WTC11 (cell line): ENCODE measurements at regions not wholly inside any gene's neighbourhood (a gene's known extent, or its start where the extent isn't known, plus 50 kb on each side); places are given as distances from the start of the nearest gene placed in this dataset.

Experiments used
- ATAC-seq: fragments of 200-7000 bp; cut with Tn5 transposase; 2 replicates; pipeline ENCODE4 v1.10.0; 2021; ENCODE audit warnings: mild to moderate bottlenecking, moderate library complexity
- CTCF ChIA-PET: fragments of 300-600 bp; sonication (Branson Sonifier 250); formaldehyde crosslinking; loops from one replicate; lab custom pipeline; 2021; ENCODE audit warnings: antibody characterized with exemption; lab: Charles Lee
- POLR2A ChIA-PET: fragments of 350-600 bp; sonication (Branson Sonifier 250); formaldehyde crosslinking; loops from one replicate; lab custom pipeline; 2021; ENCODE audit warnings: antibody characterized with exemption; lab: Charles Lee
- DNase-seq: peaks from one replicate; pipeline ENCODE4 v3.0.0; 2021; ENCODE audit warnings: low spot score
- H3K27ac Mint-ChIP-seq: 2 replicates; pipeline ENCODE4 v1.8.0; 2021; ENCODE audit warnings: mixed read lengths
- H3K27me3 Mint-ChIP-seq: 2 replicates; pipeline ENCODE4 v1.8.0; 2021; ENCODE audit warnings: low read depth, mild to moderate bottlenecking, moderate library complexity, mixed read lengths
- H3K36me3 Mint-ChIP-seq: 2 replicates; pipeline ENCODE4 v1.8.0; 2021; ENCODE audit warnings: mixed read lengths
- H3K4me1 Mint-ChIP-seq: 2 replicates; pipeline ENCODE4 v1.8.0; 2022; ENCODE audit warnings: mixed read lengths
- H3K4me3 Mint-ChIP-seq: 2 replicates; pipeline ENCODE4 v1.8.0; 2021; ENCODE audit warnings: mild to moderate bottlenecking, moderate library complexity, mixed read lengths
- H3K9me3 Mint-ChIP-seq: 2 replicates; pipeline ENCODE4 v1.8.0; 2021; ENCODE audit warnings: mixed read lengths
- CBFB ChIP-seq: sonication (generic); formaldehyde crosslinking; IDR thresholded peaks from 2 replicates; pipeline ENCODE4 v1.8.1; 2022; ENCODE audit warnings: mild to moderate bottlenecking, low read depth, missing genetic modification reagents
- CREM ChIP-seq: sonication (generic); formaldehyde crosslinking; IDR thresholded peaks from 2 replicates; pipeline ENCODE4 v1.8.1; 2022; ENCODE audit warnings: mild to moderate bottlenecking, missing genetic modification reagents, moderate library complexity
- ETV6 ChIP-seq: sonication (generic); formaldehyde crosslinking; IDR thresholded peaks from 2 replicates; pipeline ENCODE4 v1.8.1; 2022; ENCODE audit warnings: mild to moderate bottlenecking, missing genetic modification reagents
- GRHL2 ChIP-seq: fragments of 250-450 bp; sonication (Bioruptor Pico); IDR thresholded peaks from 2 replicates; pipeline ENCODE4 v1.8.0; 2022; ENCODE audit warnings: mild to moderate bottlenecking, moderate library complexity; ENCODE audit not compliant: insufficient replicate concordance, severe bottlenecking
- MXD4 ChIP-seq: fragments of 250-450 bp; sonication (Bioruptor Pico); IDR thresholded peaks from 2 replicates; pipeline ENCODE4 v1.8.0; 2021; ENCODE audit warnings: mild to moderate bottlenecking, moderate library complexity, borderline replicate concordance
- NFE2L1 ChIP-seq: sonication (generic); formaldehyde crosslinking; IDR thresholded peaks from 2 replicates; pipeline ENCODE4 v1.8.1; 2023; ENCODE audit warnings: missing genetic modification reagents
- SMAD4 ChIP-seq: sonication (generic); formaldehyde crosslinking; IDR thresholded peaks from 2 replicates; pipeline ENCODE4 v1.8.0; 2022; ENCODE audit warnings: mild to moderate bottlenecking, missing genetic modification reagents
- TP53 ChIP-seq: sonication (generic); formaldehyde crosslinking; IDR thresholded peaks from 2 replicates; pipeline ENCODE4 v1.8.1; 2023; ENCODE audit warnings: mild to moderate bottlenecking, missing genetic modification reagents
- ZNF396 ChIP-seq: fragments of 250-450 bp; sonication (Bioruptor Pico); IDR thresholded peaks from 2 replicates; pipeline ENCODE4 v1.8.0; 2021; ENCODE audit warnings: mild to moderate bottlenecking, moderate library complexity, borderline replicate concordance
- TF ChIP-seq, protein P1 (sequence below): fragments of 250-450 bp; sonication (Bioruptor Pico); IDR thresholded peaks from 2 replicates; pipeline ENCODE4 v1.8.0; 2021; ENCODE audit warnings: mild to moderate bottlenecking
- TF ChIP-seq, protein P2 (sequence below): sonication (generic); formaldehyde crosslinking; IDR thresholded peaks from 2 replicates; pipeline ENCODE4 v1.8.0; 2022; ENCODE audit warnings: mild to moderate bottlenecking, missing genetic modification reagents
- TF ChIP-seq, protein P3 (sequence below): sonication (generic); formaldehyde crosslinking; IDR thresholded peaks from 2 replicates; pipeline ENCODE4 v1.8.0; 2022; ENCODE audit warnings: missing genetic modification reagents
- TF ChIP-seq, protein P4 (sequence below): sonication (generic); formaldehyde crosslinking; IDR thresholded peaks from 2 replicates; pipeline ENCODE4 v1.8.1; 2022; ENCODE audit warnings: mild to moderate bottlenecking, moderate library complexity, missing genetic modification reagents
- TF ChIP-seq, protein P5 (sequence below): sonication (generic); formaldehyde crosslinking; IDR thresholded peaks from 2 replicates; pipeline ENCODE4 v1.8.0; 2023; ENCODE audit warnings: mild to moderate bottlenecking, missing genetic modification reagents
- TF ChIP-seq, protein P6 (sequence below): fragments of 250-450 bp; sonication (Bioruptor Pico); IDR thresholded peaks from 2 replicates; pipeline ENCODE4 v1.9.0; 2021; ENCODE audit warnings: mild to moderate bottlenecking
- TF ChIP-seq, protein P7 (sequence below): sonication (generic); formaldehyde crosslinking; IDR thresholded peaks from 2 replicates; pipeline ENCODE4 v1.8.1; 2023; ENCODE audit warnings: mild to moderate bottlenecking, missing genetic modification reagents

DNA sequence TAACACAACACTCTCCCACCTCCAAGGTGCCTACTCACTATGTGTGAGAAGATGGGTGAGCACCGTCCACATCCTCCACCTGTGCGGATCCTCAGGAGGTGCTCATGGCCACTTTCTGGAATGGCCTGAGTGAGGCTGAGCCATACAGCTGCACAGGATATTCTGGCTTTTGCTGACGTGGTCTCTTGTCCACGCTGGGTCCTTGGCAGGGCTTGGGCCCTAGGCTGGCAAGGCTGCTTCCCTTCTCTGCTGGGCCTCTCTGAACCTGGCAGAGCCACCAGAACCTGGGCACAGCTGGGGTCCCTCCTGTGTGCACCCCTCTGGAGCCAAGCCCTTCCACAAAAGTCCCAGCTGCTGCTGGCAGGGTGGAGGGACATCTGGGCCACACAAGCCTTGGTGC, 56.4 kb upstream of the IER5L start (continued):
- no peak for TF ChIP-seq CREM (CRISPR knock-in tag)
- TF ChIP-seq TP53 (CRISPR knock-in tag), result no peak
- no peak for TF ChIP-seq SMAD4
- TF ChIP-seq, all 79 proteins: peak for 0

DNA sequence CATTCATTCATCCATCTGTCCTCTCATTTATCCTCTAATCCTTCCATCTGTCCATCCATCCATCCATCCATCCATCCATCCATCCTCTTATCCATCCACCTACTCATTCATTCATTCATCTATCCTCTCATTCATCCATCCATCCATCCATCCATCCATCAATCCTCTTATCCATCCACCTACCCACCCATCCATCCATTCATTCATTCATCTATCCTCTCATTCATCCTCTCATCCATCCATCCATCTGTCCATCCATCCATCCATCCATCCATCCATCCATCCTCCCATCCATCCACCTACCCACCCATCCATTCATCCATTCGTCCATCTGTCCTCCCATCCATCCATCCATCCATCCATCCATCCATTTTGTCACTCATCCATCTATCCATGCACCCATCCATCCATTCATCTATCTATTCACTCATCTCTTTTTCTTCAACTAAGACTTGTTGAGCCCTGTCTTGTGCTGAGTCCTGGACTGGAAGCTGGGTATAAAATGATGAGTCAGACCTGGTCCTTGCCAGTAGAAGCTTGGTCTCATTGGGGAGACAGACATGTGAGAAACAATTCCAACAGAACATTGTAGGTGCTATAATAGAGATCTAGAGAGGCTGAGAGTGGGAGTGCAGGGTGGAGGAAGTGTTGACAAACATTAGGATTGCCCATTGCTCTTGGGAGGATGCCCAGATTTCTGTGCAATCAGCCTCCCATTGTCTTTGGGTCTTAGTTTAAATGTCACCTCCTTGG, 55.0 kb upstream of the IER5L start:
- no peak overlapping the region for H3K27ac Mint-ChIP-seq
- H3K27me3 Mint-ChIP-seq, result no peaks in the 10 kb centered on the region
- ChIA-PET POLR2A (no interaction called here), CTCF (no interaction called here)
- ATAC-seq, result no peak
- TF ChIP-seq, protein P1, sequence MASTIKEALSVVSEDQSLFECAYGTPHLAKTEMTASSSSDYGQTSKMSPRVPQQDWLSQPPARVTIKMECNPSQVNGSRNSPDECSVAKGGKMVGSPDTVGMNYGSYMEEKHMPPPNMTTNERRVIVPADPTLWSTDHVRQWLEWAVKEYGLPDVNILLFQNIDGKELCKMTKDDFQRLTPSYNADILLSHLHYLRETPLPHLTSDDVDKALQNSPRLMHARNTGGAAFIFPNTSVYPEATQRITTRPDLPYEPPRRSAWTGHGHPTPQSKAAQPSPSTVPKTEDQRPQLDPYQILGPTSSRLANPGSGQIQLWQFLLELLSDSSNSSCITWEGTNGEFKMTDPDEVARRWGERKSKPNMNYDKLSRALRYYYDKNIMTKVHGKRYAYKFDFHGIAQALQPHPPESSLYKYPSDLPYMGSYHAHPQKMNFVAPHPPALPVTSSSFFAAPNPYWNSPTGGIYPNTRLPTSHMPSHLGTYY (CRISPR knock-in tag), result no peak
- no peak for TF ChIP-seq ETV6 (CRISPR knock-in tag)
- TF ChIP-seq, protein P2, sequence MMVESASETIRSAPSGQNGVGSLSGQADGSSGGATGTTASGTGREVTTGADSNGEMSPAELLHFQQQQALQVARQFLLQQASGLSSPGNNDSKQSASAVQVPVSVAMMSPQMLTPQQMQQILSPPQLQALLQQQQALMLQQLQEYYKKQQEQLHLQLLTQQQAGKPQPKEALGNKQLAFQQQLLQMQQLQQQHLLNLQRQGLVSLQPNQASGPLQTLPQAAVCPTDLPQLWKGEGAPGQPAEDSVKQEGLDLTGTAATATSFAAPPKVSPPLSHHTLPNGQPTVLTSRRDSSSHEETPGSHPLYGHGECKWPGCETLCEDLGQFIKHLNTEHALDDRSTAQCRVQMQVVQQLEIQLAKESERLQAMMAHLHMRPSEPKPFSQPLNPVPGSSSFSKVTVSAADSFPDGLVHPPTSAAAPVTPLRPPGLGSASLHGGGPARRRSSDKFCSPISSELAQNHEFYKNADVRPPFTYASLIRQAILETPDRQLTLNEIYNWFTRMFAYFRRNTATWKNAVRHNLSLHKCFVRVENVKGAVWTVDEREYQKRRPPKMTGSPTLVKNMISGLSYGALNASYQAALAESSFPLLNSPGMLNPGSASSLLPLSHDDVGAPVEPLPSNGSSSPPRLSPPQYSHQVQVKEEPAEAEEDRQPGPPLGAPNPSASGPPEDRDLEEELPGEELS (CRISPR knock-in tag), result no peak
- TF ChIP-seq, protein P3, sequence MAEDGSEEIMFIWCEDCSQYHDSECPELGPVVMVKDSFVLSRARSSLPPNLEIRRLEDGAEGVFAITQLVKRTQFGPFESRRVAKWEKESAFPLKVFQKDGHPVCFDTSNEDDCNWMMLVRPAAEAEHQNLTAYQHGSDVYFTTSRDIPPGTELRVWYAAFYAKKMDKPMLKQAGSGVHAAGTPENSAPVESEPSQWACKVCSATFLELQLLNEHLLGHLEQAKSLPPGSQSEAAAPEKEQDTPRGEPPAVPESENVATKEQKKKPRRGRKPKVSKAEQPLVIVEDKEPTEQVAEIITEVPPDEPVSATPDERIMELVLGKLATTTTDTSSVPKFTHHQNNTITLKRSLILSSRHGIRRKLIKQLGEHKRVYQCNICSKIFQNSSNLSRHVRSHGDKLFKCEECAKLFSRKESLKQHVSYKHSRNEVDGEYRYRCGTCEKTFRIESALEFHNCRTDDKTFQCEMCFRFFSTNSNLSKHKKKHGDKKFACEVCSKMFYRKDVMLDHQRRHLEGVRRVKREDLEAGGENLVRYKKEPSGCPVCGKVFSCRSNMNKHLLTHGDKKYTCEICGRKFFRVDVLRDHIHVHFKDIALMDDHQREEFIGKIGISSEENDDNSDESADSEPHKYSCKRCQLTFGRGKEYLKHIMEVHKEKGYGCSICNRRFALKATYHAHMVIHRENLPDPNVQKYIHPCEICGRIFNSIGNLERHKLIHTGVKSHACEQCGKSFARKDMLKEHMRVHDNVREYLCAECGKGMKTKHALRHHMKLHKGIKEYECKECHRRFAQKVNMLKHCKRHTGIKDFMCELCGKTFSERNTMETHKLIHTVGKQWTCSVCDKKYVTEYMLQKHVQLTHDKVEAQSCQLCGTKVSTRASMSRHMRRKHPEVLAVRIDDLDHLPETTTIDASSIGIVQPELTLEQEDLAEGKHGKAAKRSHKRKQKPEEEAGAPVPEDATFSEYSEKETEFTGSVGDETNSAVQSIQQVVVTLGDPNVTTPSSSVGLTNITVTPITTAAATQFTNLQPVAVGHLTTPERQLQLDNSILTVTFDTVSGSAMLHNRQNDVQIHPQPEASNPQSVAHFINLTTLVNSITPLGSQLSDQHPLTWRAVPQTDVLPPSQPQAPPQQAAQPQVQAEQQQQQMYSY (CRISPR knock-in tag), result no peak
- no peak for TF ChIP-seq NFE2L1
- TF ChIP-seq, protein P4, sequence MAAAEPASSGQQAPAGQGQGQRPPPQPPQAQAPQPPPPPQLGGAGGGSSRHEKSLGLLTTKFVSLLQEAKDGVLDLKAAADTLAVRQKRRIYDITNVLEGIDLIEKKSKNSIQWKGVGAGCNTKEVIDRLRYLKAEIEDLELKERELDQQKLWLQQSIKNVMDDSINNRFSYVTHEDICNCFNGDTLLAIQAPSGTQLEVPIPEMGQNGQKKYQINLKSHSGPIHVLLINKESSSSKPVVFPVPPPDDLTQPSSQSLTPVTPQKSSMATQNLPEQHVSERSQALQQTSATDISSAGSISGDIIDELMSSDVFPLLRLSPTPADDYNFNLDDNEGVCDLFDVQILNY (CRISPR knock-in tag), result no peak
- no peak for TF ChIP-seq GRHL2 (CRISPR knock-in tag)
- TF ChIP-seq, protein P5, sequence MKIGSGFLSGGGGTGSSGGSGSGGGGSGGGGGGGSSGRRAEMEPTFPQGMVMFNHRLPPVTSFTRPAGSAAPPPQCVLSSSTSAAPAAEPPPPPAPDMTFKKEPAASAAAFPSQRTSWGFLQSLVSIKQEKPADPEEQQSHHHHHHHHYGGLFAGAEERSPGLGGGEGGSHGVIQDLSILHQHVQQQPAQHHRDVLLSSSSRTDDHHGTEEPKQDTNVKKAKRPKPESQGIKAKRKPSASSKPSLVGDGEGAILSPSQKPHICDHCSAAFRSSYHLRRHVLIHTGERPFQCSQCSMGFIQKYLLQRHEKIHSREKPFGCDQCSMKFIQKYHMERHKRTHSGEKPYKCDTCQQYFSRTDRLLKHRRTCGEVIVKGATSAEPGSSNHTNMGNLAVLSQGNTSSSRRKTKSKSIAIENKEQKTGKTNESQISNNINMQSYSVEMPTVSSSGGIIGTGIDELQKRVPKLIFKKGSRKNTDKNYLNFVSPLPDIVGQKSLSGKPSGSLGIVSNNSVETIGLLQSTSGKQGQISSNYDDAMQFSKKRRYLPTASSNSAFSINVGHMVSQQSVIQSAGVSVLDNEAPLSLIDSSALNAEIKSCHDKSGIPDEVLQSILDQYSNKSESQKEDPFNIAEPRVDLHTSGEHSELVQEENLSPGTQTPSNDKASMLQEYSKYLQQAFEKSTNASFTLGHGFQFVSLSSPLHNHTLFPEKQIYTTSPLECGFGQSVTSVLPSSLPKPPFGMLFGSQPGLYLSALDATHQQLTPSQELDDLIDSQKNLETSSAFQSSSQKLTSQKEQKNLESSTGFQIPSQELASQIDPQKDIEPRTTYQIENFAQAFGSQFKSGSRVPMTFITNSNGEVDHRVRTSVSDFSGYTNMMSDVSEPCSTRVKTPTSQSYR (CRISPR knock-in tag), result no peak
- TF ChIP-seq, protein P6, sequence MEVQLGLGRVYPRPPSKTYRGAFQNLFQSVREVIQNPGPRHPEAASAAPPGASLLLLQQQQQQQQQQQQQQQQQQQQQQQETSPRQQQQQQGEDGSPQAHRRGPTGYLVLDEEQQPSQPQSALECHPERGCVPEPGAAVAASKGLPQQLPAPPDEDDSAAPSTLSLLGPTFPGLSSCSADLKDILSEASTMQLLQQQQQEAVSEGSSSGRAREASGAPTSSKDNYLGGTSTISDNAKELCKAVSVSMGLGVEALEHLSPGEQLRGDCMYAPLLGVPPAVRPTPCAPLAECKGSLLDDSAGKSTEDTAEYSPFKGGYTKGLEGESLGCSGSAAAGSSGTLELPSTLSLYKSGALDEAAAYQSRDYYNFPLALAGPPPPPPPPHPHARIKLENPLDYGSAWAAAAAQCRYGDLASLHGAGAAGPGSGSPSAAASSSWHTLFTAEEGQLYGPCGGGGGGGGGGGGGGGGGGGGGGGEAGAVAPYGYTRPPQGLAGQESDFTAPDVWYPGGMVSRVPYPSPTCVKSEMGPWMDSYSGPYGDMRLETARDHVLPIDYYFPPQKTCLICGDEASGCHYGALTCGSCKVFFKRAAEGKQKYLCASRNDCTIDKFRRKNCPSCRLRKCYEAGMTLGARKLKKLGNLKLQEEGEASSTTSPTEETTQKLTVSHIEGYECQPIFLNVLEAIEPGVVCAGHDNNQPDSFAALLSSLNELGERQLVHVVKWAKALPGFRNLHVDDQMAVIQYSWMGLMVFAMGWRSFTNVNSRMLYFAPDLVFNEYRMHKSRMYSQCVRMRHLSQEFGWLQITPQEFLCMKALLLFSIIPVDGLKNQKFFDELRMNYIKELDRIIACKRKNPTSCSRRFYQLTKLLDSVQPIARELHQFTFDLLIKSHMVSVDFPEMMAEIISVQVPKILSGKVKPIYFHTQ (CRISPR knock-in tag), result no peak
- TF ChIP-seq MXD4 (CRISPR knock-in tag), result no peak
- TF ChIP-seq ZNF396 (CRISPR knock-in tag), result no peak
- TF ChIP-seq, protein P7, sequence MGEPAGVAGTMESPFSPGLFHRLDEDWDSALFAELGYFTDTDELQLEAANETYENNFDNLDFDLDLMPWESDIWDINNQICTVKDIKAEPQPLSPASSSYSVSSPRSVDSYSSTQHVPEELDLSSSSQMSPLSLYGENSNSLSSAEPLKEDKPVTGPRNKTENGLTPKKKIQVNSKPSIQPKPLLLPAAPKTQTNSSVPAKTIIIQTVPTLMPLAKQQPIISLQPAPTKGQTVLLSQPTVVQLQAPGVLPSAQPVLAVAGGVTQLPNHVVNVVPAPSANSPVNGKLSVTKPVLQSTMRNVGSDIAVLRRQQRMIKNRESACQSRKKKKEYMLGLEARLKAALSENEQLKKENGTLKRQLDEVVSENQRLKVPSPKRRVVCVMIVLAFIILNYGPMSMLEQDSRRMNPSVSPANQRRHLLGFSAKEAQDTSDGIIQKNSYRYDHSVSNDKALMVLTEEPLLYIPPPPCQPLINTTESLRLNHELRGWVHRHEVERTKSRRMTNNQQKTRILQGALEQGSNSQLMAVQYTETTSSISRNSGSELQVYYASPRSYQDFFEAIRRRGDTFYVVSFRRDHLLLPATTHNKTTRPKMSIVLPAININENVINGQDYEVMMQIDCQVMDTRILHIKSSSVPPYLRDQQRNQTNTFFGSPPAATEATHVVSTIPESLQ, result no peak
- no peak for TF ChIP-seq CBFB
- no peak overlapping the region for H3K4me3 Mint-ChIP-seq
- no peak for DNase-seq
- H3K4me1 Mint-ChIP-seq, result peaks cover 20% of the 10 kb centered on the region
- H3K9me3 Mint-ChIP-seq, result no peaks in the 10 kb centered on the region
- H3K36me3 Mint-ChIP-seq, result peaks cover 5% of the 10 kb centered on the region
